ENCODE measurements at regions not wholly inside any gene's neighbourhood (a gene's known extent, or its start where the extent isn't known, plus 50 kb on each side); places are given as distances from the start of the nearest gene placed in this dataset.

DNA sequence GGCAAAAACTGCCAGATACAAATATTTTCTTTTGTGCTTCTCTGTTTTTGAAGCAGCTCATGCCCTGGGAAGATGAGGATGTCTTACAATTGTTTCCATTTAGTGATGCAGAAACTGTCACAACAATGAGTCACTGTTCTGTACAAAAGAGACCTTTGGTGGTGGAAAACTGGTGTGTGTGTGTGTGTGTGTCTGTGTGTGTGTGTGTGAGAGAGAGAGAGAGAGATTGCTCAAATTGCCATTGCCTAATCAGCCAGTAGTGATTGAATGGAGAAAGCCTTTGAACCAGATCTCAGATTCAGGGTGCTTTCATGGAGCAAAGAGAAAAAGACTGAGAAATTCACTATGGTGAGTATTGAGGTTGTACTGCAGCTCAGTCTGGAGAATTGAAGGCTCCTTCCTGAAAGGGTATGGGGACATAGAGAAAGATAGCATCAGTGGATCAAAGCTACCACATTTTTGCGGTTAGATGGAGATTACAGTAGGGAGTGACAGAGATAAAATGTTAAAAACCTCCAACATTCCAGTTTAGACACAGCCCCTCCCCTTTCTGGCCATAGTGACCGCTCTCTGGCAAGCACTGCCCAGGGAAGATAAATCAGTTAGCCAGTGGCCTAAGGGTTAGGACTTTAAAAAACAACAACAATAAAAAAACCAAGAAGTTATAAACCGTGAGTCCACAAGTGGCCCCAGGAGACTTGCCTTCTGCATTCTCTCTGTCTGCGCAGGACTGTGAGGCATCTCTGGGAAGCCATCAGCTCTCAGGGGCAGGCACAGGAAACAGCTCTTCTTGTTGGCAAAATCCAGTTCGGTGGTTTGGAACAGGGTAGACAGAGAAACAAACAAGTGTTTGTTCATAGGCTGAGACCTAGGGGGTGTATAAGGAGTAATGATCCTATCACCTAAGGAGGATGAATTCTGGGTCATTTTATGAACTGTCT, 406.5 kb downstream of the DUSP10 start:
- TF ChIP-seq, protein P1, sequence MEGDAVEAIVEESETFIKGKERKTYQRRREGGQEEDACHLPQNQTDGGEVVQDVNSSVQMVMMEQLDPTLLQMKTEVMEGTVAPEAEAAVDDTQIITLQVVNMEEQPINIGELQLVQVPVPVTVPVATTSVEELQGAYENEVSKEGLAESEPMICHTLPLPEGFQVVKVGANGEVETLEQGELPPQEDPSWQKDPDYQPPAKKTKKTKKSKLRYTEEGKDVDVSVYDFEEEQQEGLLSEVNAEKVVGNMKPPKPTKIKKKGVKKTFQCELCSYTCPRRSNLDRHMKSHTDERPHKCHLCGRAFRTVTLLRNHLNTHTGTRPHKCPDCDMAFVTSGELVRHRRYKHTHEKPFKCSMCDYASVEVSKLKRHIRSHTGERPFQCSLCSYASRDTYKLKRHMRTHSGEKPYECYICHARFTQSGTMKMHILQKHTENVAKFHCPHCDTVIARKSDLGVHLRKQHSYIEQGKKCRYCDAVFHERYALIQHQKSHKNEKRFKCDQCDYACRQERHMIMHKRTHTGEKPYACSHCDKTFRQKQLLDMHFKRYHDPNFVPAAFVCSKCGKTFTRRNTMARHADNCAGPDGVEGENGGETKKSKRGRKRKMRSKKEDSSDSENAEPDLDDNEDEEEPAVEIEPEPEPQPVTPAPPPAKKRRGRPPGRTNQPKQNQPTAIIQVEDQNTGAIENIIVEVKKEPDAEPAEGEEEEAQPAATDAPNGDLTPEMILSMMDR (IDR thresholded peaks at IDR 0.05; ENCODE audit: low read length, missing control alignments) = no peak
- peak; percentile 82 for DNase-seq (ENCODE audit: low read depth)
- no peak overlapping the region for H3K4me3 ChIP-seq (replicated peaks; ENCODE audit: low read depth, low read length)

DNA sequence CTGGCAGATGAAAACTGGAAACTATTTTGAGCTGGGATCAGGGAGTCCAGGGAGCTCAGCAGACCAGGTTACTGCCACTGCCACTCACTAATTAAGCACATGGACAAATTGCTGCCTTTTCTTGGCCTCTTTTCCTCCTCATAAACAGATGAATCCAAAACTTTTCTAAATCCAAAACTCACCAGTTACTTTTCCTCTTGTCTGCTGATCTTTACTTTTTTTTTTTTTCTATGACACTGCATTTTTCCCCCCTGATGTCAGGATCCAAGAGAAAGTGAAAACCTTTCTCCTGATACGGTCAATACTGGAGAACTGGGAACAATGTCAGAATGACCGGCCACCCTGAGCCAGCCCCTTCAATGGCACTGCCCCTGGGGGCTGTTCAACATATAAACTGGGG, 405.8 kb downstream of the DUSP10 start:
- no peak overlapping the region for H3K4me3 ChIP-seq (replicated peaks; ENCODE audit: low read depth, low read length)
- peak; percentile 16 for DNase-seq (ENCODE audit: low read depth)
- TF ChIP-seq, protein P1 (IDR thresholded peaks at IDR 0.05; ENCODE audit: low read length, missing control alignments) = no peak

DNA sequence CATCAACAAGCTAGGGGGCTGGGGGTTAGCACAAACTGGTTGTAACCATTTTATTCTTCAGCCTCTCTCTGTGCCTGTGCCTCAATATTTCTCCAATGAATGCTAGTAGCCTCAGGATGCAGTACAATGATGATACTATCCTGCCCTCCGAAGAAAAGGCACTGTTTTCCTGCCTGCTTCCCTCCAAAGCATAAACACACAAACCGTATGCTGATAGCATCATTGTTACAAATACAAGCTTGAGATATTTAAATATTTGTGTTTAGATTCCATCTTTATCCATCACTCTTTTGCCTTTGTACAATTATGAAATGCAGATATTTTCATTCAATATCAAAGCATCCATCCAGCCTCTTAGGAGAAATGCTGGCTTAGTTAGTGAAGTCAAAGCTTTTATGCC, 404.8 kb downstream of the DUSP10 start:
- H3K4me3 ChIP-seq (replicated peaks; ENCODE audit: low read depth, low read length) = no peak overlapping the region
- no peak for DNase-seq (ENCODE audit: low read depth)
- TF ChIP-seq, protein P1 (IDR thresholded peaks at IDR 0.05; ENCODE audit: low read length, missing control alignments) = no peak

DNA sequence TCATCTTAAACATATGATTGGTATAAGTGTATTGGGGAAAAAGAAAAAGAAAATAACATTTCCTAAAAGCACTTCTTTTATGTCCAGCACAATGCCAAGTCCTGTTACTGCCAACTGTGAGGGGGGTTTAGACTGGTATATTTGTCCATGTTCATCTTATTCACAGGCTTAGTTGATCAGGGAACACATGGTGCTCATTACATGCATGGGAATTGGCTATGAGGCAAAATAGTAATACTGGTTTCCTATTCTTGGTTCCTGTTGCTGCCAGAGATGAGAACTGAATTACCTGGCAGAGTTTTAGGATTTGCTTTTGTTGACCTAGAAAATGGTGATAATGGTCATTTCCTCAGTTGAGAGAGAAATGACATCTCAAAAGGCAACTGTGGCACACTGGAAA, 398.8 kb downstream of the DUSP10 start:
- TF ChIP-seq, protein P1 (IDR thresholded peaks at IDR 0.05; ENCODE audit: low read length, missing control alignments) = no peak
- no peak overlapping the region for H3K4me3 ChIP-seq (replicated peaks; ENCODE audit: low read depth, low read length)
- DNase-seq (ENCODE audit: low read depth) = no peak

DNA sequence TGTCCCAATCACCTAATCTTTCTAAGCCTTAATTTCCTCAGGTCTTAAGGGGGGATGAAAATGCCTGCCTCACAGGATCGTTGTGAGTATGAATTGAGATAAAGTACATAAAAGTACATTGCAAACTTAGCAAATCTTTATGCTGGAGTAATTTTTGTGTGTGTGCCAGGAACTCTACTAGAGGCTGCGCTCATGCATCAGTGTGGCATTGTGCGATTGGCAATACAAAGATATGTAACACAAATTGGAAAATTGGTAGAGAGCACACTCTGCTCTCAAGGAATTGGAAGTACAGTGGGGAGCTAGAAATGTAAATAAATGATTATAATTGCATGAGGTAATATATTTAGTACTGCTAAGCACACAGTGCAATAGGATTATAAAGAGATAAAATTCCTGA, 398.3 kb downstream of the DUSP10 start:
- TF ChIP-seq, protein P1 (IDR thresholded peaks at IDR 0.05; ENCODE audit: low read length, missing control alignments) = no peak
- no peak overlapping the region for H3K4me3 ChIP-seq (replicated peaks; ENCODE audit: low read depth, low read length)
- DNase-seq (ENCODE audit: low read depth) = no peak

DNA sequence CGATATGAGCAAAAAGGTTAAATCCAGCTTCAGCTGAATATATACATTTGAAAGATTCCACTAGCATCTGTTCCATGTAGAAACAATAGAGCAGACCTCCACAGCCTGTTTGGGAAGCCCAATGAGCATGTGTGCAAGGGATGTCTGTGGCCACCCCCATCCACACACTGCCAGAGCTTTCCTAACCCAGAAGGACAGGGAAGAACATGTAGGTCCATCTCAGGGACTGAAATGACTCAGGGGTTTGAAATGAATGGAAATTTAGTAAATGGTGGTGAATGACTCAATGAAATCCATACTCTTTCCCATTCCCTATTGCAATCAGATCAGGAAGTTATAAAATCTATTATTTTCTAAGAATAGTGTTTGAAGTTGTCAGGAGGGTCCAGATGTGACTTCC, 397.2 kb downstream of the DUSP10 start:
- H3K4me3 ChIP-seq (replicated peaks; ENCODE audit: low read depth, low read length) = no peak overlapping the region
- peak; percentile 4 for DNase-seq (ENCODE audit: low read depth)
- TF ChIP-seq, protein P1 (IDR thresholded peaks at IDR 0.05; ENCODE audit: low read length, missing control alignments) = no peak

GRCh38 chr1:221347706-221348105, 394.2 kb downstream of the DUSP10 start:
- TF ChIP-seq, protein P1 (IDR thresholded peaks at IDR 0.05; ENCODE audit: low read length, missing control alignments) = no peak
- DNase-seq (ENCODE audit: low read depth) = no peak

More at GRCh38 chr1:221347706-221348105, 394.2 kb downstream of the DUSP10 start:
- H3K4me3 ChIP-seq (replicated peaks; ENCODE audit: low read depth, low read length) = no peak overlapping the region

All from fibroblast of pulmonary artery (primary cell).